ENCODE measurements at regions not wholly inside any gene's neighbourhood (a gene's known extent, or its start where the extent isn't known, plus 50 kb on each side); places are given as distances from the start of the nearest gene placed in this dataset.

- BruUV-seq (replicated peaks): no TSS peak
- H4K20me1 ChIP-seq (ENCODE audit: insufficient read depth, low read length): no peaks in the 10 kb centered on the region
- H3K79me1 ChIP-seq (ENCODE audit: low read depth in 1 of 2, low read length in 2 of 2): no peaks in the 10 kb centered on the region
- no peaks in the 10 kb centered on the region for H3K27me3 ChIP-seq (ENCODE audit: control insufficient read depth, insufficient read depth, low read length)
- no peak overlapping the region for H3K18ac ChIP-seq (ENCODE audit: low read depth, low read length)
- no peaks in the 10 kb centered on the region for H3K4me1 ChIP-seq (ENCODE audit: control insufficient read depth, insufficient read depth, low read length)
- DNase-seq (no peak), ATAC-seq (ENCODE audit: low read depth) (no peak)
- H3K4me2 ChIP-seq (ENCODE audit: low read depth, low read length): no peak overlapping the region
- no CpG with 5 or more reads among the region's 1 CpG for WGBS, 2 experiments (ENCODE audit: extremely low coverage in 2 of 2, insufficient read length in 1 of 2)
- H2BK15ac ChIP-seq (ENCODE audit: low read depth, low read length): no peak overlapping the region
- H3K36me3 ChIP-seq (ENCODE audit: control insufficient read depth, insufficient read depth, low read length): no peaks in the 10 kb centered on the region
- no peak overlapping the region for H3K56ac ChIP-seq (ENCODE audit: extremely low read depth, insufficient read depth, low read length)
- H3K14ac ChIP-seq (replicated peaks; ENCODE audit: low read depth, low read length): no peak overlapping the region
- H4K91ac ChIP-seq (ENCODE audit: insufficient read depth, low read depth, low read length): no peak overlapping the region
- H2BK20ac ChIP-seq (ENCODE audit: low read depth, low read length): no peak overlapping the region
- no peak overlapping the region for H2AFZ ChIP-seq (replicated peaks; ENCODE audit: low read length, poor library complexity)
- H3K23ac ChIP-seq (ENCODE audit: low read depth, low read length): no peak overlapping the region
- H2AK9ac ChIP-seq (replicated peaks; ENCODE audit: low read depth, low read length, poor library complexity): no peak overlapping the region
- ChIA-PET CTCF (no interaction called here), POLR2A (ENCODE audit: unreplicated experiment) (no interaction called here)
- no peak overlapping the region for H3K27ac ChIP-seq (ENCODE audit: insufficient read depth, low read length)
- no peak overlapping the region for H3K4ac ChIP-seq (ENCODE audit: low read depth, low read length)
- no peak overlapping the region for H4K5ac ChIP-seq (ENCODE audit: low read depth, low read length)
- H2BK5ac ChIP-seq (ENCODE audit: low read depth, low read length, poor library complexity, severe bottlenecking): no peak overlapping the region
- H3K9me3 ChIP-seq (ENCODE audit: control insufficient read depth, insufficient read depth, low read length): peaks cover 2% of the 10 kb centered on the region; the same call in 1 of the 2 replicates
- no peak for TF ChIP-seq CTCF (conservative IDR thresholded peaks at IDR 0.05; ENCODE audit: low read depth, low read length)
- TF ChIP-seq MXI1 (IDR thresholded peaks at IDR 0.05; ENCODE audit: borderline replicate concordance, low read depth, low read length): no peak
- no peak for TF ChIP-seq FOS (IDR thresholded peaks at IDR 0.05; ENCODE audit: low read depth, low read length)
- no peak for TF ChIP-seq RFX5 (IDR thresholded peaks at IDR 0.05; ENCODE audit: low read depth, low read length)
- TF ChIP-seq POLR2A (IDR thresholded peaks at IDR 0.05; ENCODE audit: low read depth, low read length): no peak
- no peak for TF ChIP-seq CHD1 (IDR thresholded peaks at IDR 0.05; ENCODE audit: low read depth, low read length)
- no peak for TF ChIP-seq NFE2L2 (IDR thresholded peaks at IDR 0.05; ENCODE audit: low read depth, low read length)
- no peak for TF ChIP-seq USF2 (IDR thresholded peaks at IDR 0.05; ENCODE audit: low read depth, low read length)
- TF ChIP-seq RCOR1 (IDR thresholded peaks at IDR 0.05; ENCODE audit: insufficient replicate concordance, low read length): no peak
- no peak for TF ChIP-seq MAFK (IDR thresholded peaks at IDR 0.05; ENCODE audit: low read depth, low read length)
- no peak for TF ChIP-seq RAD21 (IDR thresholded peaks at IDR 0.05; ENCODE audit: low read length)
- no peak for TF ChIP-seq ELK1 (IDR thresholded peaks at IDR 0.05; ENCODE audit: borderline replicate concordance, low read depth, low read length)
- no peak for TF ChIP-seq MAZ (IDR thresholded peaks at IDR 0.05; ENCODE audit: borderline replicate concordance, low read depth, low read length)
- no peak for TF ChIP-seq CEBPB (IDR thresholded peaks at IDR 0.05; ENCODE audit: low read depth, low read length)
- no peak for TF ChIP-seq SMC3 (IDR thresholded peaks at IDR 0.05; ENCODE audit: low read depth, low read length)
- TF ChIP-seq BHLHE40 (IDR thresholded peaks at IDR 0.05; ENCODE audit: low read depth, low read length): no peak
- no peak overlapping the region for H2AK5ac ChIP-seq (ENCODE audit: low read depth, low read length)
- no peaks in the 10 kb centered on the region for H3K9me1 ChIP-seq (ENCODE audit: insufficient read depth, low read length)
- dilution Hi-C loops (cut with HindIII; ENCODE audit: low sequenced_read_pairs, unreplicated experiment): no loop called here
- H3K4me3 ChIP-seq (ENCODE audit: insufficient read depth, low read depth, low read length): no peak overlapping the region
- intact Hi-C loops (cut with micrococcal nuclease): no loop called here
- H2BK120ac ChIP-seq (ENCODE audit: low read depth, low read length): no peak overlapping the region
- no peak overlapping the region for H3K9ac ChIP-seq (ENCODE audit: low read depth, low read length)
- in situ Hi-C loops (cut with MboI; ENCODE audit: low sequenced_read_pairs): no loop called here
- no peak overlapping the region for H4K8ac ChIP-seq (ENCODE audit: low read depth in 2 of 2, low read length in 2 of 2)
Measured at GRCh38 chr5:63351164-63351563, 611.1 kb downstream of the HTR1A start.

Data from IMR-90 (cell line).